ENCODE measurements at regions not wholly inside any gene's neighbourhood (a gene's known extent, or its start where the extent isn't known, plus 50 kb on each side); places are given as distances from the start of the nearest gene placed in this dataset.
A peak's percentile ranks its signal among the peaks of the same experiment; 100 is the strongest.

DNA sequence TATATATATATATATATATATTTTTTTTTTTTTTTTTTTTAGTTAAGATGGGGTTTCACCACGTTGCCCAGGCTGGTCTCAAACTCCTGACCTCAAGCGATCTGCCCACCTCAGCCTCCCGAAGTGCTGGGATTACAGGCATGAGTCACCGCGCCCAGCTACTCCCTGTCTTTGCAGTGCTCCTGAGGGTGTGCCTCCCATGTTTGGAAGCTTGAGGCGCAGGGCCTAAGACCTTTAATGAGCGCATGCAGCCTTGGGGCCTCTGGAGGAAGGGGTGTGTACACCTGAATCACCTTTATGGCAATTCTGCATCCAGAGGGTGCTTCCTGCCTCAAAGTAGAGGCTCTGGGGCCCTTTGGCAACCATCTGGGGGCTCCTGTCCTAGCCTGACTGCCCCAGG lies 219.4 kb upstream of the CIBAR2 start:
- Histone ChIP-seq H2AK5ac (ENCODE audit: low read length) (no peak overlapping the region), H2BK120ac (ENCODE audit: low read depth, low read length) (no peak overlapping the region), H2BK5ac (ENCODE audit: low read length) (no peak overlapping the region), H3K79me2 (ENCODE audit: control insufficient read depth, insufficient read depth, low read length) (no peaks in the 10 kb centered on the region), H3K56ac (ENCODE audit: low read length) (no peak overlapping the region), H4K5ac (ENCODE audit: low read length) (no peak overlapping the region), H3K27me3 (ENCODE audit: insufficient read depth, low read length, poor library complexity) (no peaks in the 10 kb centered on the region), H2BK15ac (replicated peaks; ENCODE audit: low read depth) (no peak overlapping the region), H3K23ac (ENCODE audit: low read length) (no peak overlapping the region), H4K8ac (ENCODE audit: low read depth, low read length) (no peak overlapping the region), H3K9ac (ENCODE audit: low read length) (no peak overlapping the region), H3K4me1 (ENCODE audit: control insufficient read depth, low read depth, low read length) (peaks cover 23% of the 10 kb centered on the region), H3K36me3 (ENCODE audit: control insufficient read depth, insufficient read depth, low read length) (no peaks in the 10 kb centered on the region), H3K4ac (ENCODE audit: low read depth, low read length) (no peak overlapping the region), H3K18ac (ENCODE audit: low read length) (no peak overlapping the region), H3K79me1 (ENCODE audit: low read length) (no peaks in the 10 kb centered on the region), H3K4me3 (ENCODE audit: low read length) (no peak overlapping the region), H3K27ac (ENCODE audit: low read depth, low read length) (no peak overlapping the region), H3K4me2 (ENCODE audit: low read length) (no peak overlapping the region)
- no peak for DNase-seq
- WGBS (ENCODE audit: extremely low coverage, insufficient coverage, low lambda C conversion rate) = no CpG with 5 or more reads among the region's 7 CpGs

DNA sequence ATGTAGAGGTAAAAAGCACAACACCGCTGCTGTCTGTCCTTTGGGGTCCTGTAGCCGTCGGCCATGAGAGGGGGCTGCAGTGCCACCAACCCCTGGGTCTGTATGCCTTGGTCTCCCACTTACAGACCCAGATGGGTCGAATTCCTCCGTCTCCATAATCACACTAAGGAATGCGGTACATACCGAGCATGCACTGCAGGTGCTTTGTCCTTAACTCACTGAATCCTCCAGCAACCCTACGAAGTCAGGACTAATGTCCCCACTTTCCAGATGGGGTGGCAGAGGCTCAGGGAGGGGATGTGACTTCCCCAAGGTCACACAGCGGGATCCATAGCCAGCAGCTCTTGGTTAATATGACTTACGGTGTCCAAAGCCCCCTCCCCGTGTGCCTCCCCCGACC lies 219.9 kb upstream of the CIBAR2 start:
- no peak overlapping the region for H2BK120ac ChIP-seq (ENCODE audit: low read depth, low read length)
- DNase-seq = peak; percentile 82
- H2BK5ac ChIP-seq (ENCODE audit: low read length) = no peak overlapping the region
- H3K23ac ChIP-seq (ENCODE audit: low read length) = no peak overlapping the region
- no peaks in the 10 kb centered on the region for H3K79me2 ChIP-seq (ENCODE audit: control insufficient read depth, insufficient read depth, low read length)
- no peak overlapping the region for H3K4ac ChIP-seq (ENCODE audit: low read depth, low read length)
- no peak overlapping the region for H3K56ac ChIP-seq (ENCODE audit: low read length)
- no peak overlapping the region for H4K5ac ChIP-seq (ENCODE audit: low read length)
- H3K9ac ChIP-seq (ENCODE audit: low read length) = no peak overlapping the region
- no peaks in the 10 kb centered on the region for H3K27me3 ChIP-seq (ENCODE audit: insufficient read depth, low read length, poor library complexity)
- H3K36me3 ChIP-seq (ENCODE audit: control insufficient read depth, insufficient read depth, low read length) = no peaks in the 10 kb centered on the region
- no peak overlapping the region for H3K4me3 ChIP-seq (ENCODE audit: low read length)
- WGBS (ENCODE audit: extremely low coverage, insufficient coverage, low lambda C conversion rate) = no CpG with 5 or more reads among the region's 12 CpGs
- no peak overlapping the region for H4K8ac ChIP-seq (ENCODE audit: low read depth, low read length)
- H3K18ac ChIP-seq (ENCODE audit: low read length) = no peak overlapping the region
- H2AK5ac ChIP-seq (ENCODE audit: low read length) = no peak overlapping the region
- no peak overlapping the region for H3K4me2 ChIP-seq (ENCODE audit: low read length)
- H3K27ac ChIP-seq (ENCODE audit: low read depth, low read length) = no peak overlapping the region
- H2BK15ac ChIP-seq (replicated peaks; ENCODE audit: low read depth) = no peak overlapping the region
- no peaks in the 10 kb centered on the region for H3K79me1 ChIP-seq (ENCODE audit: low read length)
- H3K4me1 ChIP-seq (ENCODE audit: control insufficient read depth, low read depth, low read length) = peaks cover 21% of the 10 kb centered on the region

DNA sequence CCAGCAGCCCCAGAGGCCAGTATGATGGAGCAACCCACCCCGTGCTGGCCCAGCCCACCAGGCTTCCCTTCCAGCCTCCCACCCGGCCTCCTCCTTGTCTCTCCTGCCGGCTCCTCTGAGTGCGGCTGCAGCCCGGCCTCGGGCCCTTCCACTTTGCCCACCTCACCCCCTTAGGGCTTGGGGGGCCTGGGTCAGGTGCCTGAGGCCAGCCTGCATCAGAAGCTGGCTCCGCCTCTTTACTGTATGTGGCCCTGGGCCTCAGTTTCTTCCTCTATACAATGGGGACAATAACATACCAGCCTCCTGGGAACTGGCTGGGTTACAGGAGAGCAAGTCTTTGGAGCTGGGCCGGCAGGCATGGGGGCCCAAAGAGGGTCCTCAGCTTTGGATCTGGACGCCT lies 221.1 kb upstream of the CIBAR2 start:
- no peaks in the 10 kb centered on the region for H3K27me3 ChIP-seq (ENCODE audit: insufficient read depth, low read length, poor library complexity)
- no peak overlapping the region for H3K9ac ChIP-seq (ENCODE audit: low read length)
- H3K4me3 ChIP-seq (ENCODE audit: low read length) = no peak overlapping the region
- no peak overlapping the region for H2BK15ac ChIP-seq (replicated peaks; ENCODE audit: low read depth)
- no peaks in the 10 kb centered on the region for H3K79me2 ChIP-seq (ENCODE audit: control insufficient read depth, insufficient read depth, low read length)
- no peak overlapping the region for H3K56ac ChIP-seq (ENCODE audit: low read length)
- no peak overlapping the region for H4K8ac ChIP-seq (ENCODE audit: low read depth, low read length)
- peaks cover 18% of the 10 kb centered on the region for H3K4me1 ChIP-seq (ENCODE audit: control insufficient read depth, low read depth, low read length)
- H3K79me1 ChIP-seq (ENCODE audit: low read length) = no peaks in the 10 kb centered on the region
- no peaks in the 10 kb centered on the region for H3K36me3 ChIP-seq (ENCODE audit: control insufficient read depth, insufficient read depth, low read length)
- H3K27ac ChIP-seq (ENCODE audit: low read depth, low read length) = no peak overlapping the region
- H2AK5ac ChIP-seq (ENCODE audit: low read length) = no peak overlapping the region
- no peak overlapping the region for H3K23ac ChIP-seq (ENCODE audit: low read length)
- no peak overlapping the region for H3K4me2 ChIP-seq (ENCODE audit: low read length)
- H2BK5ac ChIP-seq (ENCODE audit: low read length) = no peak overlapping the region
- DNase-seq = no peak
- WGBS (ENCODE audit: extremely low coverage, insufficient coverage, low lambda C conversion rate) = no CpG with 5 or more reads among the region's 9 CpGs
- no peak overlapping the region for H3K4ac ChIP-seq (ENCODE audit: low read depth, low read length)
- no peak overlapping the region for H2BK120ac ChIP-seq (ENCODE audit: low read depth, low read length)
- H3K18ac ChIP-seq (ENCODE audit: low read length) = no peak overlapping the region
- H4K5ac ChIP-seq (ENCODE audit: low read length) = no peak overlapping the region

DNA sequence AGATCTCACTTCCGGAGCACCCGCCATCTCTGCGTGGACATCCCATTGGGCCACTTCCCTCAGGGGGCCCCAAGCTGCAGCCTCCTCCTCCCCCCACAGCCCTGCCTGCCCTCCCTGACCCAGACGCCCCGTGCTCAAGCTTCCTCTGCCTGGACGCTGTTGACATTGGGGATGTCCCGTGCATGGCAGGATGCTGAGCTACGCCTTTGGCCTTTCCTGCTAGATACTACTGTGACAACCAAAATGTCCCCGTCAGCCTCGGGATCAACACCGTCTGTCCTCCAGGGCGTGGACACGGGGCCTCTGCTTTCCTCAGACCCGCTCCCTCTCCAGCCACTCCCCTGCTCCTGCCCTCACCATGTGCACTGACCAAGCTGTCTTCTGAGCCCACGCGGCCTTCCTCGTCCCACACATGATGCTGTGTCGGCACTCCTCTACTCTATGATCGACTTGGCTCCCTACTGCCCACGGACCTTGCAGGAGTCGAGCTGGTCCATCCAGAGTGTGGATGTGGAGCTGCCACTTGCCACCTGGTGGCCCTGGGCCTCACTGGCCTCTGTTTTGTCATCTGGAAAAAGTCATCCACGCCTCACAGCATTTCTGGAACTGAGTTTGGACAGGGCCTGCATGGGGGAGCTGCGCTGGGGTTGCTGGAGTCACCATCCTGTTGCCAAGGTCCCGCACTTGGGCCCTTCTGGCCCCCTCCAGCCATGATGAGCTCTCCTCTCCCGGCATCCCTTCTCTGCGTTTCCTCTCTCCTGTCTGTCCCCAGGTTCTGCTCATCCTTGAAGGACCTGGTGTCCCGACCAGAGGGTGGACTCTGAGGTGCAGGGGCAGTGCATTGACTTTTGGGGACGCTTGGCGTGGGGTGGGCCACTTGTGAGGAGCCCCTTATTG lies 221.7 kb upstream of the CIBAR2 start:
- no peak overlapping the region for H4K5ac ChIP-seq (ENCODE audit: low read length)
- H2BK5ac ChIP-seq (ENCODE audit: low read length) = peak overlapping the region; percentile 57
- H3K56ac ChIP-seq (ENCODE audit: low read length) = peak overlapping the region; percentile 57
- H3K23ac ChIP-seq (ENCODE audit: low read length) = peak overlapping the region; percentile 59
- no peaks in the 10 kb centered on the region for H3K79me1 ChIP-seq (ENCODE audit: low read length)
- no peak overlapping the region for H4K8ac ChIP-seq (ENCODE audit: low read depth, low read length)
- no CpG with 5 or more reads among the region's 29 CpGs for WGBS (ENCODE audit: extremely low coverage, insufficient coverage, low lambda C conversion rate)
- no peaks in the 10 kb centered on the region for H3K79me2 ChIP-seq (ENCODE audit: control insufficient read depth, insufficient read depth, low read length)
- no peak overlapping the region for H2BK15ac ChIP-seq (replicated peaks; ENCODE audit: low read depth)
- H3K18ac ChIP-seq (ENCODE audit: low read length) = peak overlapping the region; percentile 28
- H3K9ac ChIP-seq (ENCODE audit: low read length) = peak overlapping the region; percentile 36
- no peak for DNase-seq
- H3K4me2 ChIP-seq (ENCODE audit: low read length) = no peak overlapping the region
- H3K27me3 ChIP-seq (ENCODE audit: insufficient read depth, low read length, poor library complexity) = no peaks in the 10 kb centered on the region
- H3K36me3 ChIP-seq (ENCODE audit: control insufficient read depth, insufficient read depth, low read length) = no peaks in the 10 kb centered on the region
- no peak overlapping the region for H2BK120ac ChIP-seq (ENCODE audit: low read depth, low read length)
- no peak overlapping the region for H3K4me3 ChIP-seq (ENCODE audit: low read length)
- peak overlapping the region; percentile 56 for H2AK5ac ChIP-seq (ENCODE audit: low read length)
- peaks cover 17% of the 10 kb centered on the region for H3K4me1 ChIP-seq (ENCODE audit: control insufficient read depth, low read depth, low read length)
- H3K4ac ChIP-seq (ENCODE audit: low read depth, low read length) = no peak overlapping the region
- peak overlapping the region; percentile 34 for H3K27ac ChIP-seq (ENCODE audit: low read depth, low read length)

DNA sequence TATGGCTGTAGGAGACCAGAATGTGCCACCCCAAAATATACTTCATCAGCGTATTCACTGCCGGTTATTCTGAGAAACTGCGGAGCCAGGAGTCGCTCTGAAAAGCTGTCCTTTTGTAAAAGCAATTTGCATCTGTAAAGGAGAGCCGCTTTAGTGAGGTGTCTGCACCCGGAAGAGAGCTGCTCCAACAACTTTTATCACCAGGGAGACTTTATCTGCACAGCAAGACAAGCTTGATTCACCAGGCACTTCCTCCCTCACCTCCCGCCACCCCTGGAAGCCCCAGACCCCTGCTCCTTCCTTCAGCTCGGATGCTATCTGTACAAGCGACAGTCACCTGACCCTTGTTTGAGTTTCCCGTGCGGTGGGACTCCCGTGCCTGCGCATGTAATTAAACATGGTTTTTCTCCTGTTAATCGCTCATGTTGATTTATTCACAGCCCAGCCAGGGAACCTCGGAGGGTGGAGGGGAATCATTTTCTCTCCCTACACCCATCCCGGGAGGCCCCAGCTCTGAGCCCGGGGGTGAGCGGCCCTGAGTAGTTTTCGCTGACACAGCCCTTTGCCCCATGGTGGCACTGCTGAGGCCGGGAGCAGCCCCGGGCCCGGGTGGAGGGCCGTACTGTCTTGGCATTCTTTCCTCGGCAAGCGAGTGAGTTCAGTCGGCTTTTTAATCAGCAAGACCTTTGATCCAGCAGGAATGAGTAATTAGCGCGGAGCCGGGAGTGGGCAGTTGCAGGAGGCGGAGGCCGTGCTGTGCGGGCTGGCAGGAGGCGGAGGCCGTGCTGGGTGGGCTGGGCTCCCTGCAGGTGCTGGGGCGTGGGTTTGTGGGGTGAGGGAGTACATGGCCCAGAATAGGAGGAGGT lies 222.7 kb upstream of the CIBAR2 start:
- peak overlapping the region; percentile 57 for H2BK5ac ChIP-seq (ENCODE audit: low read length)
- H2AK5ac ChIP-seq (ENCODE audit: low read length) = no peak overlapping the region
- no peak overlapping the region for H4K5ac ChIP-seq (ENCODE audit: low read length)
- no peaks in the 10 kb centered on the region for H3K36me3 ChIP-seq (ENCODE audit: control insufficient read depth, insufficient read depth, low read length)
- no peaks in the 10 kb centered on the region for H3K79me2 ChIP-seq (ENCODE audit: control insufficient read depth, insufficient read depth, low read length)
- no peak overlapping the region for H2BK120ac ChIP-seq (ENCODE audit: low read depth, low read length)
- H2BK15ac ChIP-seq (replicated peaks; ENCODE audit: low read depth) = no peak overlapping the region
- H4K8ac ChIP-seq (ENCODE audit: low read depth, low read length) = no peak overlapping the region
- peak overlapping the region; percentile 57 for H3K56ac ChIP-seq (ENCODE audit: low read length)
- no peaks in the 10 kb centered on the region for H3K79me1 ChIP-seq (ENCODE audit: low read length)
- no peak overlapping the region for H3K4ac ChIP-seq (ENCODE audit: low read depth, low read length)
- no peak overlapping the region for H3K4me3 ChIP-seq (ENCODE audit: low read length)
- H3K23ac ChIP-seq (ENCODE audit: low read length) = peak overlapping the region; percentile 59
- peak overlapping the region; percentile 68 for H3K4me2 ChIP-seq (ENCODE audit: low read length)
- peak overlapping the region; percentile 28 for H3K18ac ChIP-seq (ENCODE audit: low read length)
- DNase-seq = peak; percentile 81
- H3K4me1 ChIP-seq (ENCODE audit: control insufficient read depth, low read depth, low read length) = peaks cover 12% of the 10 kb centered on the region
- no CpG with 5 or more reads among the region's 35 CpGs for WGBS (ENCODE audit: extremely low coverage, insufficient coverage, low lambda C conversion rate)
- H3K27me3 ChIP-seq (ENCODE audit: insufficient read depth, low read length, poor library complexity) = no peaks in the 10 kb centered on the region
- H3K9ac ChIP-seq (ENCODE audit: low read length) = peak overlapping the region; percentile 46
- H3K27ac ChIP-seq (ENCODE audit: low read depth, low read length) = peak overlapping the region; percentile 46

All from mesendoderm (in vitro differentiated cells).